ENCODE measurements at regions not wholly inside any gene's neighbourhood (a gene's known extent, or its start where the extent isn't known, plus 50 kb on each side); places are given as distances from the start of the nearest gene placed in this dataset.
A peak's percentile ranks its signal among the peaks of the same experiment; 100 is the strongest.

DNA sequence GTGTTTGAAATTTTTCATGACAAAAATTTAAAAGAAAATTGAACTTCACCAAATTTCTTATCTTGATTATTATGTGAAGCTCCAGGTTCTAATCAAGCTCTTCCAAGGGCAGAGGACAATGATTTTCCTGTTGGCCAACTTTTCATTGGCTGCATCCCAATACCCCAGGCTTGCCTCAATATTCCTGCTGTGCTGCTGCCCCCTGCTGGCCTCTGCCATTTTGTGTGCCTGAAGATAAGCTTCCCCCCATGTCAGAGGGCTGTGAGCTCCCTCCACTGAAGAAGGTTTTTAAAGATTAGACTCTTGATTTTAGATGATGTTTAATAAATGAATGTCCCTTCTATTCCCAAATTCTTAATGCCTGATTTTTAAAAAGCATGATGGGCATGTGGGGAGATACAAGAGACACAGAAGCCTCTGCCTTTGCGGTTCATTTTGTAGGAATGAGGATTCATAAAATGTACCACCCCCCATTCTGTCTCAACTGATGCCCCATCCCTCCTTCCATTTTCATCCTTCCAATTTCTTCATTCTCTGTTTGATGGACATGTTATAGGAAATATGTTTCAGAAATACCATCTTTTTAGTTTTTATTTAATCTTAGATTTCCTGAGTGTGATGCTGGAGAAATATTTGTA is 76.7 kb upstream of the RGS6 start:
- TF ChIP-seq, protein P1, sequence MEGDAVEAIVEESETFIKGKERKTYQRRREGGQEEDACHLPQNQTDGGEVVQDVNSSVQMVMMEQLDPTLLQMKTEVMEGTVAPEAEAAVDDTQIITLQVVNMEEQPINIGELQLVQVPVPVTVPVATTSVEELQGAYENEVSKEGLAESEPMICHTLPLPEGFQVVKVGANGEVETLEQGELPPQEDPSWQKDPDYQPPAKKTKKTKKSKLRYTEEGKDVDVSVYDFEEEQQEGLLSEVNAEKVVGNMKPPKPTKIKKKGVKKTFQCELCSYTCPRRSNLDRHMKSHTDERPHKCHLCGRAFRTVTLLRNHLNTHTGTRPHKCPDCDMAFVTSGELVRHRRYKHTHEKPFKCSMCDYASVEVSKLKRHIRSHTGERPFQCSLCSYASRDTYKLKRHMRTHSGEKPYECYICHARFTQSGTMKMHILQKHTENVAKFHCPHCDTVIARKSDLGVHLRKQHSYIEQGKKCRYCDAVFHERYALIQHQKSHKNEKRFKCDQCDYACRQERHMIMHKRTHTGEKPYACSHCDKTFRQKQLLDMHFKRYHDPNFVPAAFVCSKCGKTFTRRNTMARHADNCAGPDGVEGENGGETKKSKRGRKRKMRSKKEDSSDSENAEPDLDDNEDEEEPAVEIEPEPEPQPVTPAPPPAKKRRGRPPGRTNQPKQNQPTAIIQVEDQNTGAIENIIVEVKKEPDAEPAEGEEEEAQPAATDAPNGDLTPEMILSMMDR (IDR thresholded peaks at IDR 0.05) = peak; percentile 31 to 58 (median 48)
- no peak for TF ChIP-seq POLR2A (IDR thresholded peaks at IDR 0.05)
